ENCODE measurements at regions not wholly inside any gene's neighbourhood (a gene's known extent, or its start where the extent isn't known, plus 50 kb on each side); places are given as distances from the start of the nearest gene placed in this dataset.
"Not testable (repeated sequence)": the region's sequence is repeated elsewhere in the genome, so short reads cannot be mapped to it uniquely, and the experiment has no call there.

DNA sequence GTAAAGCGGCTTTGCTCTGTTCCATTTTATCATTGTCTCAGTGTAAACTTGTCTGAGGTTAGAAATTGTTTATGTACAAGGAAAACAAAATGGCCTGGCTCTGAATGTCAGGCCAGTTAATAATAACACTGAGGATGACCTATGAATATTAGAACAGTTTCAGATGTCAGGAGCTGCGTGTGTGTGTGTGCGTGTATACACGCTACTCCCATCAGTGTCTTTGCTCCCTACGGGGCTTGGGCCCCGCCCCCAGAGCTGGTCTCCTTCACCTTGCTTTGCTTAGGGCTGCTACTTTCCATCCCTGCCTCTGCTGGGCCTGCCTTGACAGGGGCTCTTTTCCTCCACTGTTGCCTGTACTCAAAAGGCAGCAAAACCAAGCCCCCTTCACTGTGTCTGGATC is 142.3 kb upstream of the BET1 start:
- intact Hi-C loops (cut with DNase I; ENCODE audit: low total_unique reads), result no loop called here
- Histone ChIP-seq H3K27me3 (no peaks in the 10 kb centered on the region), H3K4me1 (no peaks in the 10 kb centered on the region), H3K4me3 (no peak overlapping the region), H3K36me3 (no peaks in the 10 kb centered on the region), H3K9me3 (no peaks in the 10 kb centered on the region), H3K27ac (no peak overlapping the region)
- DNase-seq (ENCODE audit: low spot score in 2 of 2), result no peak
- TF ChIP-seq POLR2AphosphoS5 (IDR thresholded peaks at IDR 0.05) (no peak), POLR2A (IDR thresholded peaks at IDR 0.05) (no peak)
- TF ChIP-seq, protein P1, sequence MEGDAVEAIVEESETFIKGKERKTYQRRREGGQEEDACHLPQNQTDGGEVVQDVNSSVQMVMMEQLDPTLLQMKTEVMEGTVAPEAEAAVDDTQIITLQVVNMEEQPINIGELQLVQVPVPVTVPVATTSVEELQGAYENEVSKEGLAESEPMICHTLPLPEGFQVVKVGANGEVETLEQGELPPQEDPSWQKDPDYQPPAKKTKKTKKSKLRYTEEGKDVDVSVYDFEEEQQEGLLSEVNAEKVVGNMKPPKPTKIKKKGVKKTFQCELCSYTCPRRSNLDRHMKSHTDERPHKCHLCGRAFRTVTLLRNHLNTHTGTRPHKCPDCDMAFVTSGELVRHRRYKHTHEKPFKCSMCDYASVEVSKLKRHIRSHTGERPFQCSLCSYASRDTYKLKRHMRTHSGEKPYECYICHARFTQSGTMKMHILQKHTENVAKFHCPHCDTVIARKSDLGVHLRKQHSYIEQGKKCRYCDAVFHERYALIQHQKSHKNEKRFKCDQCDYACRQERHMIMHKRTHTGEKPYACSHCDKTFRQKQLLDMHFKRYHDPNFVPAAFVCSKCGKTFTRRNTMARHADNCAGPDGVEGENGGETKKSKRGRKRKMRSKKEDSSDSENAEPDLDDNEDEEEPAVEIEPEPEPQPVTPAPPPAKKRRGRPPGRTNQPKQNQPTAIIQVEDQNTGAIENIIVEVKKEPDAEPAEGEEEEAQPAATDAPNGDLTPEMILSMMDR (IDR thresholded peaks at IDR 0.05), result no peak

DNA sequence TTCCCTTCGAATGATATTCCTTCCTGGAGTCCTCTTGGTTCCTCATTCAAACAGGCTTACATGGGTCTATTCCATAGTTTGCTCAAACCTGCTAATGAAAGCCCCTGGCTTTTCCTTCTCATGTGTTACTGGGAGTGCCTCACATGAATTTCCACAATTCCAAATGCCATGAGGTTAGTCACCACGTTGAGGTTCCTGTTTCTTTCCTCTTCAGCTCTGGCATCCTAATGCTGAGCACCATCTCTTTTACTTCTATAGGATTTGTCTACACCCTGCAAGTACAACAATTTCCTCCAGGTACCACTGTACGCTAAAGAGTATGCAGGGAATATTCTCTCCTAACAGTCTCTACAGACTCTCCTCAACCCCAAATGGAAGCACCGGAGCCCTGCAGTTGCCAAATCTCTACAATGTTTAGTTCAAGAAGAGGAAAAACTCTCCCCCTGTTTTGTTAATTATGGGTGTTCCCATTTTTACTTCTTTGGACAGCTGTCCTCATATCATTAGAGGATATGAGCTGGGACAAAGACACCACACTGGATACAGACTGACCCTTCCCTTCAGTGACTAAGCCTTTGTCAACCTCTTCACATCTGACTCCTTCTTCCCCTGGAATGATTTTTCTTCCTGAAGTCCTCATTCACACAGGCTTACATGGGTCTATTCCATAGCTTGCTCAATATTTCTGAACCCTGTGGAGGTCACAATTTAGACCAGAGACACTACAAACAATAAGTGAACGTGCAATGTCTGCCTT is 145.8 kb upstream of the BET1 start:
- intact Hi-C loops (cut with DNase I; ENCODE audit: low total_unique reads), result loop anchor here (5.0 kb wide), 1 partner anchor 1172 kb away; the partner anchor contains the start of gene PON1
- Histone ChIP-seq H3K9me3 (no peaks in the 10 kb centered on the region), H3K27me3 (no peaks in the 10 kb centered on the region), H3K36me3 (no peaks in the 10 kb centered on the region), H3K4me1 (no peaks in the 10 kb centered on the region), H3K4me3 (no peak overlapping the region), H3K27ac (no peak overlapping the region)
- no peak for DNase-seq (ENCODE audit: low spot score in 2 of 2)
- TF ChIP-seq, protein P1 (IDR thresholded peaks at IDR 0.05), result no peak
- TF ChIP-seq POLR2AphosphoS5 (IDR thresholded peaks at IDR 0.05) (no peak), POLR2A (IDR thresholded peaks at IDR 0.05) (no peak)

DNA sequence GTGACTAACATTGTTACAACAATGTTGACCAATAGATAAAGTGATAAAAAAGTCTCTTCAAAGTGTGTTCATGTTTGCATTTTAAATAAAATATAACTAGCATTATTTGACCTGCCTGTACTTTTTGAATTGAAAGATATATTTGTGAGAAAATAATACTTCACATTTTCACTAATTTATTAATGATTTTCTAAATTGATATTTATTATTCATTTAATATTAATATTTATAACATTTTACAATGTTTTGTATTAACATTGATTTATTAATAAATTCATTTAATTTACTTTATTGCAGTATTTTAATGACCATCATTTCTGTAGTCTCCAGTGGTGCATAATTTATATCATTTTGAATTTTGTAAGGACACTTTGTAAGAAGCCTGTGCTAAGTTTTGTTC is 150.0 kb upstream of the BET1 start:
- no peak for TF ChIP-seq POLR2AphosphoS5 (IDR thresholded peaks at IDR 0.05)
- no peak for TF ChIP-seq POLR2A (IDR thresholded peaks at IDR 0.05)
- TF ChIP-seq, protein P1 (IDR thresholded peaks at IDR 0.05), result no peak
- no peaks in the 10 kb centered on the region for H3K27me3 ChIP-seq
- H3K36me3 ChIP-seq, result no peaks in the 10 kb centered on the region
- intact Hi-C loops (cut with DNase I; ENCODE audit: low total_unique reads), result loop anchor here (5.0 kb wide), 1 partner anchor 1168 kb away; the partner anchor contains the start of gene PON1
- no peak for DNase-seq (ENCODE audit: low spot score in 2 of 2)
- no peak overlapping the region for H3K4me3 ChIP-seq
- no peaks in the 10 kb centered on the region for H3K9me3 ChIP-seq
- H3K4me1 ChIP-seq, result no peaks in the 10 kb centered on the region
- no peak overlapping the region for H3K27ac ChIP-seq

DNA sequence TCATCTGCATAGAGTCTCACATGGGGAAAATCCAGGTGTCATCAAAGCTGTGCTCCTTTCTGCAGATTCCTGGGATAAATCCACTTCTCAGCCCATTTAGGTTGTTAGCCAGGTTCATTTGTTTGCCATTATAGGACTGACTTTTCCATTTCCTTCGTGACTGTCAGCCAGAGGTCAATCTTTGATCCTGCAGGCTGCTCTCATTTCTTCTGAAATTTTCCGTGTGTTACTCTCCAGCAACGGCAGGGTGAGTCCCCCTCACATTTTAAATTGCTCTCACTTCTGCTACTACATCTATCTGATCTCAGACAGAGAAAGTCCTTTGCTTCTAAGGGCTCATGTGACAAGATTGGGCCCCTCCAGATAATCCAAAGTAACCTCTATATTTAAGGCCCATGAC is 150.7 kb upstream of the BET1 start:
- Histone ChIP-seq H3K27ac (no peak overlapping the region), H3K36me3 (no peaks in the 10 kb centered on the region), H3K9me3 (no peaks in the 10 kb centered on the region), H3K4me3 (no peak overlapping the region), H3K4me1 (no peaks in the 10 kb centered on the region), H3K27me3 (no peaks in the 10 kb centered on the region)
- TF ChIP-seq, protein P1 (IDR thresholded peaks at IDR 0.05), result no peak
- no peak for TF ChIP-seq POLR2A (IDR thresholded peaks at IDR 0.05)
- no peak for TF ChIP-seq POLR2AphosphoS5 (IDR thresholded peaks at IDR 0.05)
- DNase-seq (ENCODE audit: low spot score in 2 of 2), result no peak
- intact Hi-C loops (cut with DNase I; ENCODE audit: low total_unique reads), result loop anchor here (5.0 kb wide), 1 partner anchor 1167 kb away; the partner anchor contains the start of gene PON1

DNA sequence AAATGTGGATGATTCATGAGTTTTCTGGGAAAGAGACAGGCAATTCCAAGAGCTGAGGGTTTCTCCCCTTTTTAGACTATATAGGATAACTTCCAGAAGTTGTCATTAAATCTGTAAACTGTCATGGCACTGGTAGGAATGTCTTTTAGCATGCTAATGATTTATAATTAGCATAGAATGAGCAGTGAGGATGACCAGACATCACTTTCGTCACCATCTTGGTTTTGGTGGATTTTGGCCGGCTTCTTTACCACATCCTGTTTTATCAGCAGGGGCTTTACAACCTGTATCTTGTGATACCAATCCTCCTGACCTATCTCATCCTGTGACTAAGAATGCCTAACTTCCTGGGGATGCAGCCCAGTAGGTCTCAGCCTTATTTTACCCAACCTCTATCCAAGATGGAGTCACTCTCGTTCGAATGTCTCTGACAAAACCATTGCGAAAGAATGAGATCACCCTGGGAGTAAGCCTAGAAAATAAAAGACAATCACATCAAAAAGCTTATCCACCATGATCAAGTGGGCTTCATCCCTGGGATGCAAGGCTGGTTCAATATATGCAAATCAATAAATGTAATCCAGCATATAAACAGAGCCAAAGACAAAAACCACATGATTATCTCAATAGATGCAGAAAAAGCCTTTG is 153.6 kb upstream of the BET1 start:
- H3K9me3 ChIP-seq; H3K4me1 ChIP-seq; H3K36me3 ChIP-seq; H3K27ac ChIP-seq; intact Hi-C loops (cut with DNase I; ENCODE audit: low total_unique reads); DNase-seq (ENCODE audit: low spot score in 2 of 2); H3K27me3 ChIP-seq; H3K4me3 ChIP-seq: not testable (repeated sequence)

Measured in breast epithelium (tissue), 4 donors.